ENCODE measurements at regions not wholly inside any gene's neighbourhood (a gene's known extent, or its start where the extent isn't known, plus 50 kb on each side); places are given as distances from the start of the nearest gene placed in this dataset.

GRCh38 chr10:123563581-123563855 is 102.6 kb upstream of the GPR26 start:
- Mint-ChIP-seq H3K9me3 (no peaks in the 10 kb centered on the region), H3K4me1 (peaks cover 5% of the 10 kb centered on the region), H3K27me3 (peaks cover 32% of the 10 kb centered on the region), H3K27ac (no peak overlapping the region), H3K4me3 (no peak overlapping the region), H3K36me3 (no peaks in the 10 kb centered on the region)
- no peak for ATAC-seq

DNA sequence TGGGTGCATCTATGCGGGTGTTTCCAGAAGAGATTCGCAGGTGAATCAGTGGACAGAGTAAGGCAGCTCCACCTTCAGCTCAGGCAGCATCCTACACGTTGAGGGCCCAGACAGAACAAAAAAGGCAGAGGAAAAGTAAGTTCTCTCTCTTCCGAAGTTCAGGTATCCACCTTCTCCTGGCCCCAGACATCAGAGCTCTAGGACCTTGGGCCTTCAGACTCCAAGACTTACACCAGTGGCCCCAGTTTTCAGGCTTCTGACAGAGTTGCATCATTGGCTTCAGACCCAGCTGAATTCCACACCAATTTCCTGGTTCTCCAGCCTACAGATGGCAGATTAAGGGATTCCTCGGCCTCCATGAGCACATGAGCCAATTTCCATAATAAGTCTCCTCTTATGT is 102.2 kb upstream of the GPR26 start:
- Mint-ChIP-seq H3K36me3 (no peaks in the 10 kb centered on the region), H3K27ac (no peak overlapping the region), H3K27me3 (peaks cover 36% of the 10 kb centered on the region), H3K4me1 (peaks cover 5% of the 10 kb centered on the region), H3K4me3 (no peak overlapping the region), H3K9me3 (no peaks in the 10 kb centered on the region)
- no peak for ATAC-seq

DNA sequence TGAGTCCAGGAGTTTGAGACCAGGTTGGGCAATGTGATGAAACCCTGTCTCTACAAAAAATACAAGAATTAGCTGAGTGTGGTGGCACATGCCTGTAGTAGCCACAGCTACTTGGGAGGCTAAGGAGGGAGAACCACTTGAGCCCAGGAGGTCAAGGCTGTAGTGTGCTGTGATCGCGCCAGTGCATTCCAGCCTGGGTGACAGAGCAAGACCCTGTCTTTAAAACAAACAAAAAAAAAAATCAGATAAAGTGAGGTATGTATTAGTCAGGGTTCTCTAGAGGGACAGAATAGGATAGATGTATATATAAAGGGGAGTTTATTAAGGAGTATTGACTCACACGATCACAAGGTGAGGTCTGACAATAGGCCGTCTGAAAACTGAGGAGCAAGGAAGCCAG is 101.5 kb upstream of the GPR26 start:
- H3K27me3 Mint-ChIP-seq = peaks cover 36% of the 10 kb centered on the region

DNA sequence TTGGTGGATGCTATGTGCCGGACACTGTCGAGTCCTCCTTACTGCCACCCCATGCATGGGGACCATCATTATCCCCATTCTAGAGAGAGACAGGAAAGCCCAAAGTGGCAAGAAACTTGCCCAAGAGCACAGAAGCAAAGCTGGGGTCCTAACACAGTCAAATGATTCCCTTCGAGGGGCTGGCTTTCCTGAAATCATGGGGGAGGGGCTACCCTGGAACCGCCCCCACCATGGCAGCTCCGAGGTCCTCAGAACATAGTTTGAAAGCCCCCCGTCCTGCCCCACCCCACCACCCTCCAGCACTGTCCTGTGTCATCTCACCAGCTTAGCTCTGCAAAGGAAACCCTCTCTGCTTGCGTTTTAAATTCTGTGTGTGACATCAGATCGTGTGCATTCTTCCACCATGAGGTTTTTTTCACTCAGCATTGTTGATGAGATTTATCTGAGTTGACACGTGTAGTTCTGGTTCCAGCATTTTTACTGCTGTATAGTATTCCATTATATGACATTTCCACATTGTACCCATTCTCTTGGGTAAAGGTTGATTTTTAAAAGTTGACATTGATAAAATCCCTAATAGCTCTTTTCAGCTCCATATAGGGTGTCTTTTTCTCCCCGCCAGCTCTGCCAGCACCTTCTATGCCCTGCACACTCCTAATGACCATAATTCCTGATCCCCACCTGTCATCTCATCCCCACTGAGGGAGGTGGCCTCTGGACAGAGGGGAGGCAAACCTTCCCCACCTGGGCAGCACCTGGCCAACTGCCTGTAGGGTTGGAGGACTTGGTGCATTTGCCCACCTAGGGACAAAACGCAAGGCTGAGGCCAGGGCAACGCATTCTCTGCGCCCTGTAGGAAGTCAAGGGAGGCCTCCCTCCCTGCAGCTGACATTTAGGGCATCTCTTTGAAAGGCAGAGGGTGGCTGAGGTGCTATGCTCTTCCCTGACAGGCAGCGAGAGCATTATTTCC is 100.2 kb upstream of the GPR26 start:
- H3K27ac Mint-ChIP-seq = no peak overlapping the region
- no peaks in the 10 kb centered on the region for H3K4me1 Mint-ChIP-seq
- ATAC-seq = no peak
- H3K9me3 Mint-ChIP-seq = no peaks in the 10 kb centered on the region
- H3K36me3 Mint-ChIP-seq = no peaks in the 10 kb centered on the region
- no peak overlapping the region for H3K4me3 Mint-ChIP-seq
- H3K27me3 Mint-ChIP-seq = peaks cover 24% of the 10 kb centered on the region

More for the DNA sequence above, 101.5 kb upstream of the GPR26 start:
- no peak for ATAC-seq
- no peak overlapping the region for H3K27ac Mint-ChIP-seq
- H3K36me3 Mint-ChIP-seq = no peaks in the 10 kb centered on the region
- no peak overlapping the region for H3K4me3 Mint-ChIP-seq
- H3K4me1 Mint-ChIP-seq = peaks cover under 1% of the 10 kb centered on the region
- H3K9me3 Mint-ChIP-seq = no peaks in the 10 kb centered on the region

DNA sequence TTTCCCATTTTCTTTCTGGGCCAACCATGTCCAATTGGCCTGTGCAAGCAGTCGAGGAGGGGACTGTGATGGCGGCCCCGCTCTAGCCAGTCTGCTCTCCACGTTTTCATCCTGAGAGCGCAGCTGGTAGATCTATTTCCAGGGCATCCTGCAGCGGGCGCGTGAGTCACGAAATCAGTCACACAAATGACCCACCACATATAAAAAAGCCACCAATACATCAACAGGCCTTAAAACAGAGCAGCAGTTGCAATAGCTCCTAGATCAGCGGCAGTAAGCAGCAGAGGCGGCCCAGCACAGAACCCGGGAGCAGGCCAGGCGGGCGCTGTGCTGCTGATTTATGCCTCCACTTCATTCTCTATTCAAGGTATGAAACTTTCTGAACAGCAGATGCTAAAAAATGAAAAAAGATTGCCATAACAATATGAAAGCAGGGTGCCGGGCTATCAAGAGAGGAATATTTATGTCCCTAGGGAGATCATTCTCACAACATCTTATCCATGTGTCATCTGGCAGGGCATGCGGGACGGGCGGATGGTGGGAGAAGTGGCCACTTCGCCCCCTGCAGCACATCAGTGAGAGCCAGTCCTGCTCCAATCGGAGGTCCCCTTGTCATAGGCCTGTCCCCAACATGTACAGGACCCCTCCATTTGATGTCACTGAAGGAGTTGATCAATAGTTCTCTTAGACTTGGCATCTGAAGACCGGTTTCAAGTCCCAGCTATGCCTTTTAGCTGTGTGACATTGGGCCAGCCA is 98.0 kb upstream of the GPR26 start:
- no peaks in the 10 kb centered on the region for H3K36me3 Mint-ChIP-seq
- H3K27me3 Mint-ChIP-seq = peaks cover 41% of the 10 kb centered on the region
- no peak overlapping the region for H3K27ac Mint-ChIP-seq
- H3K4me3 Mint-ChIP-seq = no peak overlapping the region
- H3K9me3 Mint-ChIP-seq = peaks cover 2% of the 10 kb centered on the region
- ATAC-seq = no peak
- H3K4me1 Mint-ChIP-seq = no peaks in the 10 kb centered on the region

DNA sequence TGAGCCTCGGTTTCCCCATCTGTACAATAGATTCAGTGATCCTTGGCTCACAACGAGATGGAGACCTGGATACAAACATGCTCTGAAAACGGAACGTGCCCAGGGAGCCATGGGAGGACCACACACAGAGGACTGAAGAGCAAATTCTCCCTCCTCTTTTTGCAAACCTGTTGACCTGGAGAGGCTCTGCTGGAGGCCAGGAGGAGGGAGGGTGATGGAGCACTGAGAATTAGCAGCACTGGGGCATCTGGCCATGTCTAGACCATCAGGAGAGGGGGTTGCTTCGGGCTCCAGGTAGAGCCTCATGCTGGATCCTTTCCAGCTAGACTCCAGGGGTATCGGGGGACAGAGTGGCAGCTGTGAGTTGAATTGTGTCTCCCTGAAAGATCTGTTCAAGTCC is 97.4 kb upstream of the GPR26 start:
- H3K36me3 Mint-ChIP-seq = no peaks in the 10 kb centered on the region
- peaks cover 47% of the 10 kb centered on the region for H3K27me3 Mint-ChIP-seq
- no peak overlapping the region for H3K27ac Mint-ChIP-seq

GRCh38 chr10:123569436-123570035 is 96.6 kb upstream of the GPR26 start:
- peaks cover 2% of the 10 kb centered on the region for H3K9me3 Mint-ChIP-seq
- ATAC-seq = no peak
- no peaks in the 10 kb centered on the region for H3K4me1 Mint-ChIP-seq
- H3K27me3 Mint-ChIP-seq = peaks cover 55% of the 10 kb centered on the region
- H3K4me3 Mint-ChIP-seq = no peak overlapping the region
- H3K27ac Mint-ChIP-seq = no peak overlapping the region
- no peaks in the 10 kb centered on the region for H3K36me3 Mint-ChIP-seq

More for the DNA sequence above, 97.4 kb upstream of the GPR26 start:
- no peak for ATAC-seq
- no peak overlapping the region for H3K4me3 Mint-ChIP-seq
- no peaks in the 10 kb centered on the region for H3K4me1 Mint-ChIP-seq
- H3K9me3 Mint-ChIP-seq = peaks cover 2% of the 10 kb centered on the region

- no peak for ATAC-seq
- Mint-ChIP-seq H3K36me3 (no peaks in the 10 kb centered on the region), H3K4me3 (no peak overlapping the region), H3K9me3 (peaks cover 2% of the 10 kb centered on the region), H3K27me3 (peaks cover 61% of the 10 kb centered on the region), H3K4me1 (no peaks in the 10 kb centered on the region), H3K27ac (no peak overlapping the region)
These were observed 95.9 kb upstream of the GPR26 start for GRCh38 chr10:123570051-123570897.

GRCh38 chr10:123570898-123571515 is 95.1 kb upstream of the GPR26 start:
- no peaks in the 10 kb centered on the region for H3K36me3 Mint-ChIP-seq
- no peak for ATAC-seq
- peaks cover 61% of the 10 kb centered on the region for H3K27me3 Mint-ChIP-seq
- H3K4me1 Mint-ChIP-seq = no peaks in the 10 kb centered on the region
- no peak overlapping the region for H3K27ac Mint-ChIP-seq
- H3K4me3 Mint-ChIP-seq = no peak overlapping the region
- H3K9me3 Mint-ChIP-seq = peaks cover 2% of the 10 kb centered on the region

GRCh38 chr10:123571978-123572377 is 94.2 kb upstream of the GPR26 start:
- Mint-ChIP-seq H3K4me3 (no peak overlapping the region), H3K27me3 (peaks cover 63% of the 10 kb centered on the region), H3K36me3 (no peaks in the 10 kb centered on the region), H3K27ac (no peak overlapping the region), H3K9me3 (peaks cover 2% of the 10 kb centered on the region), H3K4me1 (no peaks in the 10 kb centered on the region)
- ATAC-seq = no peak

DNA sequence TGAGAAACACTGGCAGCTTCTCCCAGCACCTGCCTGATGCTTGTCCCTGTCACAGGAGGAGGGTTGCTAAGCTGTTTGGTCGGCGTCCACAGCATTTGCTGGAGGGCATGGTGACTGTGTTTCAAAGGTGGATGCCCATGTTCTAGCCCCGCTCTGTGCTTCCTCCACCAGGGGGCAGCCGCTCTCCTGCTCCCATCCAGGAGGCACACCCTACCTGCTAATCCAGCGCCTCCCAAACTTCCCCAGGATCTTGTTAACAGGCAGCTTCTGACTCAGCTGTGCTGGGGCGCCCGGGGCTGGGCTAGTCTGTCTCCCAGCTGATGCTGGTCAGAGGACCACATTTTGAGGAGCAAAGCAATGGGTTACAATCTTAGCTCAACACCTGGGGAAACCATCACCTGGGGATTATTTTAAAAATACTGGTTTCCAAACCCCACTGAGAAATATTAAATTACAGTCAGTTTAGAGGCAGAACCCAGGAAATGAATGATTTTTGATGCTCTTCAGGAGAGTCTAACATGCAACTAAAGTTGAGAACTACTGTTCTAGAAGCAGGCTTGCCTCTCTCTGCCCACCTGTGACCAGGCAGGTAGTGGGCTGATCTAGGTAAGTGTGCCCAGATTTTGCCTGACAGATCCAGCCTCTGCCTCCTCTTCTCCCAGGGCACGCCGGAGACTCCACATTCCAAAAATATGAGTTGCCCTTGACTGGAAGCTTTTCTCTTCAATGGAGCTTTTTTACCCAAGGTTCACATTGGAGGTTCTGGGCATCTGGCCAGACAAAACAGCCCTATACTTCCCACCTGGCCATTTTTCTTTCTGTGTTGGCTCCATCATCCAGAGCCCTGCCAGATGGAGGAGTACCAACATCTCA is 92.7 kb upstream of the GPR26 start:
- no peak overlapping the region for H3K4me3 Mint-ChIP-seq
- no peaks in the 10 kb centered on the region for H3K36me3 Mint-ChIP-seq
- peak; percentile 50 for ATAC-seq
- H3K27ac Mint-ChIP-seq = no peak overlapping the region
- H3K4me1 Mint-ChIP-seq = no peaks in the 10 kb centered on the region
- peaks cover 2% of the 10 kb centered on the region for H3K9me3 Mint-ChIP-seq
- peaks cover 59% of the 10 kb centered on the region for H3K27me3 Mint-ChIP-seq

DNA sequence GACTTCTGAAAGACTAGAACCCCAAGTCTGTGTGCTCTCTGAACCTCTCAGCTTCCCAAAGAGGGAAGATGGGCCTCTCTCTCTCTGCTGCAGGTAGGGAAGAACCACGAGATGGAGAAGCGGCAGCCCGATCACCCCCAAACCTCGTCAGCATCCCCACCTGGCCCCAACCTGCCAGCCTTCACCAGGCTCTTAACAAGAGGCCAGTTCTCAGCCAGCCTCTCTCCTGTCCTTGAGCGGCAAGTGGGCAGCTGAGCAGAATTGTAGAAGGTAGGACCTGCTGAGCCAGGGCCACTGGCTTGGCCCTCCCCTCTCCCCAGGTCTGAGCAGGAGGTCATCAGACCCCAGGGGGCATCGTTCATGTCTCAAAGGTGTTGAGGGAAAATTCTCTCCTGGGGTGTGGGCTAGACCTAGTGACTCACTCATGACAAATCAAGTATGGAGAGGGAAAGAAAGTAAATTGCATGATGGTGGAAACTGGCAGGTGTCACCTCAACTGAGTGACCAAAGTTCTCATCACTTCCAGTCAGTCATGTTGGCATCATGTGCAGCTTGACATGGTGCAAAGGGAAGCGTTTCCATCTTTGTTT is 92.0 kb upstream of the GPR26 start:
- no peak for ATAC-seq
- Mint-ChIP-seq H3K36me3 (no peaks in the 10 kb centered on the region), H3K9me3 (peaks cover 2% of the 10 kb centered on the region), H3K4me3 (no peak overlapping the region), H3K4me1 (no peaks in the 10 kb centered on the region), H3K27me3 (peaks cover 52% of the 10 kb centered on the region), H3K27ac (no peak overlapping the region)

- no peak overlapping the region for H3K4me3 Mint-ChIP-seq
- no peaks in the 10 kb centered on the region for H3K36me3 Mint-ChIP-seq
- H3K27me3 Mint-ChIP-seq = peaks cover 52% of the 10 kb centered on the region
- H3K9me3 Mint-ChIP-seq = peaks cover 2% of the 10 kb centered on the region
- H3K27ac Mint-ChIP-seq = no peak overlapping the region
- no peaks in the 10 kb centered on the region for H3K4me1 Mint-ChIP-seq
- no peak for ATAC-seq
These were observed 91.0 kb upstream of the GPR26 start for GRCh38 chr10:123575105-123575504.
